IMR-90 (cell line): ENCODE measurements at regions not wholly inside any gene's neighbourhood (a gene's known extent, or its start where the extent isn't known, plus 50 kb on each side); places are given as distances from the start of the nearest gene placed in this dataset.

Experiments used
- CEBPB ChIP-seq: IDR thresholded peaks from 2 replicates; pipeline ENCODE4 v1.6.1; 2012; ENCODE audit warnings: low read depth, low read length, improper control_type of control experiment
- CTCF ChIP-seq: conservative IDR thresholded peaks from 2 replicates; pipeline ENCODE4 v1.5.1; 2012; ENCODE audit warnings: mild to moderate bottlenecking, low read depth, low read length, improper control_type of control experiment
- MAFK ChIP-seq: IDR thresholded peaks from 2 replicates; pipeline ENCODE4 v1.6.1; 2012; ENCODE audit warnings: low read depth, low read length, improper control_type of control experiment
- POLR2A ChIP-seq: IDR thresholded peaks from 2 replicates; pipeline ENCODE4 v1.6.1; 2012; ENCODE audit warnings: mild to moderate bottlenecking, low read depth, low read length
- RFX5 ChIP-seq: IDR thresholded peaks from 2 replicates; pipeline ENCODE4 v1.8.0; 2012; ENCODE audit warnings: low read depth, mild to moderate bottlenecking, low read length, moderate library complexity
- SMC3 ChIP-seq: fragments of 150-350 bp; IDR thresholded peaks from 2 replicates; pipeline ENCODE4 v1.6.1; 2016; ENCODE audit warnings: low read depth, mild to moderate bottlenecking, antibody characterized with exemption, low read length, moderate library complexity

DNA sequence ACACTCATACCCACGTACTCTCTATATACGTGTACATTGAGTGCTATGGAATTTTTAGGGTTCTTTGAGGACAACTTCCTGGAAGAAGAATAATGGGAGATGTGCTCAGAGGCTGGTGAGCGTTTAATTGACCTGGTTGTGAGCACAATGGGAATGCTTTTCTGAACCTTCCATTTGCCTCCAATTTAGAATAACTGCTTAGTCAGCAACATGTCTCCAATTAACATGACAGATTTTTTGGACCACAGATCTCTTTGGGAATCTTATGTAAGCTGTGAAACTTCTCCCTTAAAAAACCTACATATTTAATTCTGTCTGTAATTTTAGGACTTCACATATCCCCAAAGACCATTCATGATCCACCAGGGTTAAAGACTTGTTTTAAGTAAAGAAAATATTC is 166.7 kb upstream of the TNP1 start:
- TF ChIP-seq CTCF (no peak), MAFK (peak; percentile 96), POLR2A (no peak), CEBPB (no peak), RFX5 (no peak), SMC3 (no peak)
